NOMO-1 treated with dmso at 0.1 percent for 144 hours (cell line): ENCODE measurements at regions not wholly inside any gene's neighbourhood (a gene's known extent, or its start where the extent isn't known, plus 50 kb on each side); places are given as distances from the start of the nearest gene placed in this dataset.
A peak's percentile ranks its signal among the peaks of the same experiment; 100 is the strongest.

Experiments used
- DNase-seq: peaks from one replicate; lab custom pipeline; 2025; ENCODE audit not compliant: unreplicated experiment; lab: John Stamatoyannopoulos, UW

- DNase-seq: no peak
Observed at GRCh38 chr18:7415081-7415894, 151.8 kb upstream of the PTPRM start.

- DNase-seq: no peak
Observed at GRCh38 chr18:7417727-7418126, 149.4 kb upstream of the PTPRM start.

- no peak for DNase-seq
Observed at GRCh38 chr18:7429831-7430230, 137.3 kb upstream of the PTPRM start.

GRCh38 chr18:7436166-7436565 is 130.9 kb upstream of the PTPRM start:
- DNase-seq: no peak

- DNase-seq: no peak
Observed at GRCh38 chr18:7437870-7438269, 129.2 kb upstream of the PTPRM start.

GRCh38 chr18:7438646-7439045 is 128.5 kb upstream of the PTPRM start:
- no peak for DNase-seq

- no peak for DNase-seq
Observed at GRCh38 chr18:7447318-7448028, 119.6 kb upstream of the PTPRM start.

- no peak for DNase-seq
Observed at GRCh38 chr18:7452331-7452730, 114.8 kb upstream of the PTPRM start.

- DNase-seq: no peak
Observed at GRCh38 chr18:7454429-7454828, 112.7 kb upstream of the PTPRM start.

GRCh38 chr18:7456376-7456775 is 110.7 kb upstream of the PTPRM start:
- DNase-seq: no peak

GRCh38 chr18:7457262-7457661 is 109.9 kb upstream of the PTPRM start:
- DNase-seq: no peak

GRCh38 chr18:7458884-7459283 is 108.2 kb upstream of the PTPRM start:
- DNase-seq: no peak

- DNase-seq: peak; percentile 48
Observed at GRCh38 chr18:7459851-7460770, 107.0 kb upstream of the PTPRM start.

GRCh38 chr18:7464245-7464966 is 102.7 kb upstream of the PTPRM start:
- DNase-seq: no peak

GRCh38 chr18:7466190-7466589 is 100.9 kb upstream of the PTPRM start:
- DNase-seq: no peak

GRCh38 chr18:7467708-7468466 is 99.2 kb upstream of the PTPRM start:
- no peak for DNase-seq

GRCh38 chr18:7470101-7470500 is 97.0 kb upstream of the PTPRM start:
- DNase-seq: no peak

GRCh38 chr18:7470503-7470902 is 96.6 kb upstream of the PTPRM start:
- DNase-seq: no peak

GRCh38 chr18:7476386-7476785 is 90.7 kb upstream of the PTPRM start:
- DNase-seq: no peak

- no peak for DNase-seq
Observed at GRCh38 chr18:7479756-7480155, 87.4 kb upstream of the PTPRM start.
